HG03354 (cell line): ENCODE measurements at regions not wholly inside any gene's neighbourhood (a gene's known extent, or its start where the extent isn't known, plus 50 kb on each side); places are given as distances from the start of the nearest gene placed in this dataset.

Source experiments
- ATAC-seq: cut with Tn5 transposase; IDR thresholded peaks from one replicate; pipeline ENCODE4 v1.9.1; 2021; ENCODE audit warnings: mild to moderate bottlenecking; ENCODE audit not compliant: unreplicated experiment, poor library complexity, severe bottlenecking

GRCh38 chr14:48955857-48956256, 630.3 kb downstream of the RPS29 start:
- no peak for ATAC-seq

DNA sequence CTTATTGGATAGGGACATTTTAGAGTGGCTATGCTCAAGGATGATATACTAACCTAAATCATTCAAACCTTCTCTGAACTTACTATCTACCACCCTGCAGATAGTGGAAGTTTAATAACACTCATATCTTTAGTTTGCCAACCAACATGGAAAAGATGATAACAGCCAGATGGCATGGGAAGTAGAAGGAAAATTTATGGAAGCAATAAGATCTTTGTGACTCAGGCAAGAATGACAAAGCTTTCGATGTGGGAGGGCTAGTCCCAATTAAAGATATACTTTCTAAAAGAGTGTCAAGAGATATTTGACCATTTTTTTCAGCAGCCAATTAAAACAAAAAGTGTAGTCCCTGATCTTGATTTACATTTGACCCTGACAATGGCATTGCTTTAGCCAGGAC, 631.7 kb downstream of the RPS29 start:
- ATAC-seq, result no peak

GRCh38 chr14:48944809-48945208, 641.4 kb downstream of the RPS29 start:
- ATAC-seq, result no peak

DNA sequence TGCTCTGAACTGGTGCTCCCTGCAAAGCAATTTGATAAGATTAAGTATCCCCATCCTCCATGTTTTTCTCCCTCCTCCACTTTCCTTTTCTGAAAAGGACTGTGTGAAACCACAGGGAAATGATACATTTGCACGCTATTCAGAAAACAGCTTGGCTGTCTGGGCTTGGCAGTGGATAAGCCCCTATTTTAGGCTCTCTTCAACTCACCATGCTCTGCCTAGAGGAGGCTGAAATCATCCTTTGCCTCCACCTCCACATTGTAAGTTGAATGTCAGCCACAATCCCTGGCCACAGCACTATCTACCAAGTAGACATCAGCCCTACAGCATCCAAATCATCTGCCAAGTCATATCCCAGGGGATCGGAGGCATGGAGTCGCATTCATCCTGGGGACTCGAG, 642.3 kb downstream of the RPS29 start:
- ATAC-seq, result no peak

GRCh38 chr14:48937541-48938195, 648.5 kb downstream of the RPS29 start:
- no peak for ATAC-seq

DNA sequence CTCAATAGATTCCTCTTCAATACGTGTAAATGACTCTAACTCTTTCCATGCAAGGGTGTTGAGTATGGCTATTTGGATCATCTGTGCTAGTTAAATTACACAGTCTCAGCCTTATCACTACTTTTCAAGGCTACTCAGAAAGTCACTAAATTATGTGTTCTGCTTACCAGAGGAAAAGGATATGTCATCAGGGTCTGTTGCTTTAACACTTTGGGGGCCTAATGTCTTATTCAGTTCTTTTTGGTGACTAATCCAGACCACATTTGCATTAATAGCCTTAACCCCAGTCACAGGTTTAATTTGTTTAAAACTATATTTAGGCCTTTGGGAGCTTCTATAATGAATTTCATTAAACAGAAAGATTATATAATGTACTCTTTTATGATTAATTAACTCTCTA, 649.3 kb downstream of the RPS29 start:
- no peak for ATAC-seq

DNA sequence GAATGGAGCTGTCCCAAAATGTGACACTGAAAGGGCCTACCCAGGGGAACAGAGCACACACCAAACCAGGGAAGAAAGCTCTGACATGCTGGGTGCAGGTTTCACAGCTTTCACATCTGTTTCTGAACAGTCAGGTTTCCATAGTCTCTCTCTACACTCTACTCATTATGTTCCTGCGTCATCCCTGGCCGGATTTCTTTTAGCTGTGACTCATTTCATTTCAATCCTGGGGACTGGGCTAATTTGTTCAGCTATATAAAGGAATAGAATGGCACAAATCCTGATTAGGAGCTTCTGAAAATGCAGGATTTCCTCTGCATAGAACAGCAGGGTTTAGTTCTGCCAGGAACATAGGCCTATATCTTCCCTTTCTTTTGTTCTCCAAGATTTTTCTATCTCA, 649.8 kb downstream of the RPS29 start:
- ATAC-seq, result no peak

GRCh38 chr14:48925184-48925583, 661.0 kb downstream of the RPS29 start:
- no peak for ATAC-seq

GRCh38 chr14:48914921-48915320, 671.3 kb downstream of the RPS29 start:
- ATAC-seq, result no peak

DNA sequence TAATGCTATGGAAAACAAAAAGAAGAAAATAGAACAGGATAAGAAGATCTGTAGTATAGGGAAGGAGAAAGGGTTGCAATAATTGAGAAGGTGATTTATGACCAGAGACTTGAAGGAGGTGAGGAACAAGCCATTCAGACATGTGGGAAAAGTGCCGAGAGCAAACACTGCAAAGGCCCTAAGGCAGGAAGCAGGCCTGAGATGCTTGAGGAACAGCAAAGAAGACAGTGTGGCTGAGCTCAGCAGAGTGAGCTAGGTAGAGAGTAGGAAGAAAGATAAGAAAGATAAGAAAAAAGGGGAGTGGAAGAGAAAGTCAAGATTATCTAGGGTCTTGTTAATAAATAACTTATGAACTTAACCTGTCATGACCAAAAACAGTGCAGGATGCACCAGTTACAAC, 671.8 kb downstream of the RPS29 start:
- no peak for ATAC-seq

GRCh38 chr14:48900565-48900964, 685.6 kb downstream of the RPS29 start:
- ATAC-seq, result no peak

- no peak for ATAC-seq
Measured at GRCh38 chr14:48890333-48890732, 695.8 kb downstream of the RPS29 start.

DNA sequence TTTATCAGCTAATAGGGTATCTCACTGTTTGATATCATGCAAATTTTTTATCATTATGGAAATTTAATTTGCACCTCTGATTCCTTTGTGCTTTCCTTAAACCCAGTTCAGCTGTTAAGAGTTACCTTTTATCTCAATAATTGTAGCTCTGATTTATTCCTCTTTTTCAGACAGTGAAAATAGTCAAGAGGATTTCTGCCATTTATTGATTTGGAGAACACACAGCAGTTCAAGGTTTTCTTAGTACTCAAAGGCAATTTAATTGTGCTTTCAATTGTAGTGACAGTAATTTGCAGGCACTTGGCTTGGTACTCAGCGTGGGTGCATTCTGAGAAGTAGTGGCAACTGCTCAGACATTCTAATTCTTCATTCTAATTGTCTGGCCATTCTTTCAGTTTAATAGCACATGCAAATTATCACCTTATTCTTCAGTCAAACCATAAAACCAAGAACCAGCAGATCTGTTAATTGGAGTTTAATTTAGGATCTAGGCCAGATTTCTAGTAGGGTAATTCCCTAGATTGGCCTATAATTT, 709.3 kb downstream of the RPS29 start:
- ATAC-seq, result no peak

DNA sequence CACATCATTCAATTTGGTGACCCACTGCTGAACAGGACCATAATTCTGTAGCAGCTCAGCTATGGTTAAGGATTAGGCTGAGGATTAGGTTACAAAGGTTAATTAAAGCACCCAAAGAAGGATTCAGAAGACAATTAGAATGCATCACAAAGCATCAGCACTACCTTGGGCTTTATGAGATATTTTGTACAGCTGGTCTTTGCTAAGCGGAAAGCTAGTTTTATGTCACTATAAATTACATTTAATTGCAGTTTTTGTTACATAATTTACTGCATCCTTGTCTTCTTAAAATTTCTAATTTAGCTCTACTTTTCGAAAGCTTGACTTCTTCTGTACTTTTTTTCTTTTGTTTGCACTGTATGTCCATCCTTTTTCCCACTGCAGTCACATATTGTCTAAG, 711.5 kb downstream of the RPS29 start:
- no peak for ATAC-seq

DNA sequence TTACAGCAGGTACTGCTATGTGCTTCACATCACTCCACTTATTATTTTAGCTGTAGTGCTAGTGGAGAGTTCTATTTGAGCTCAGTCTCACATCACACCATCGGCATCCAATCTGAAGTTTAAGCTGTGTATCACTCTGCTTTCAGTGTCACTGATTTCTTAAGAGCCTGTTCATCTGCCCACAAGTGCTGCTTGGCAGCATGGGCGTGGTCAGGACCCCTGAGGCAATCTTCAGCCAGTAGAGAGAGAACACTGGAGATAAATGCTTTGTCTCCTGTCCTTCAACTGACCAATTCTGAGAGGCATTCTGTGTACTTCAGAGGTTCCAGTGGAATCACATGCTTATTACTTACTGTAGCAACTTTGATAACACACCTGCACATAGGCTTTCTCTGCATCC, 728.8 kb downstream of the RPS29 start:
- no peak for ATAC-seq

- ATAC-seq, result no peak
Measured at GRCh38 chr14:48853159-48853558, 733.0 kb downstream of the RPS29 start.

- no peak for ATAC-seq
Measured at GRCh38 chr14:48849741-48850322, 736.3 kb downstream of the RPS29 start.

- no peak for ATAC-seq
Measured at GRCh38 chr14:48842785-48843184, 743.4 kb downstream of the RPS29 start.

DNA sequence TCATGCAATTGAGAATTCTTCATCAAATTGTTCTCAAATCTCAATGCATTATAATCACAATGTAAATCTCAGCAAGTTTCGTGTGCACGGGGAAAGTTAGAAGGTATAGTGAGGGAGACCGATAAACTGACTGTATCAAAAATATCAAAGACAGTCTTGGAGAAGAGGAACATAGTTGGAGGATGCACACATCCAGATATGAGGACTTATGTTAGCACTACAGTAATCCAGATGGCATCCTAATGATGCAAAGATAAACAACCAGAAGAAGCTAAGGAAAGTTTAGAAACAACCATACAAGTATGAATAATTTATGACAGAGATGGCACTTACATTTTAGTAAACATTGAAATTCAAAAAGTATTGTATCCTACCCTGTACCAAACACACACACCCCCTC, 760.1 kb downstream of the RPS29 start:
- no peak for ATAC-seq

GRCh38 chr14:48814562-48814961, 771.6 kb downstream of the RPS29 start:
- no peak for ATAC-seq

- ATAC-seq, result no peak
Measured at GRCh38 chr14:48805315-48805714, 780.9 kb downstream of the RPS29 start.
